Endothelial cell of umbilical vein (primary cell): ENCODE measurements at regions not wholly inside any gene's neighbourhood (a gene's known extent, or its start where the extent isn't known, plus 50 kb on each side); places are given as distances from the start of the nearest gene placed in this dataset.

ENCODE experiments used
- BruUV-seq: library from RNA; stranded (reverse); fragments of 400-500 nt; replicated peaks from 2 replicates; lab custom pipeline; 2021; lab: Mats Ljungman, UMichigan
- CTCF ChIA-PET: fragments of 300-600, 350-600 bp; sonication (Branson Sonifier 250); formaldehyde crosslinking; loops from one replicate; lab custom pipeline; 2021; ENCODE audit warnings: antibody characterized with exemption, inconsistent platforms; lab: Charles Lee
- POLR2A ChIA-PET: fragments of 300-600, 350-600 bp; sonication (Branson Sonifier 250); formaldehyde crosslinking; loops from one replicate; lab custom pipeline; 2021; ENCODE audit warnings: antibody characterized with exemption, inconsistent platforms; lab: Charles Lee
- DNase-seq: peaks from one replicate; pipeline ENCODE4 v3.0.0-alpha.2; 2011; ENCODE audit warnings: low read depth, low spot score
- FAIRE-seq: peaks from 2 replicates; lab custom pipeline; 2011; peaks lifted over from hg19 to GRCh38; lab: Jason Lieb, UNC
- H2AFZ ChIP-seq: 2 replicates; pipeline ENCODE4 v1.6.0; 2012; ENCODE audit warnings: low read depth, low read length, control low read depth, inconsistent platforms
- H3K27ac ChIP-seq: 2 replicates; pipeline ENCODE4 v1.5.1; 2011; ENCODE audit warnings: low read depth, mild to moderate bottlenecking, control low read depth, low read length, moderate library complexity; ENCODE audit not compliant: insufficient read depth
- H3K27me3 ChIP-seq, 2 experiments: 2 replicates each; pipeline versions ENCODE4 v1.6.0 to v1.6.1; 2011; ENCODE audit warnings: low read length in 2 of 2, mixed read lengths in 1 of 2; ENCODE audit not compliant: control insufficient read depth in 2 of 2, insufficient read depth in 2 of 2
- H3K36me3 ChIP-seq, 2 experiments: 2 replicates in 1 of 2; 3 replicates in 1 of 2; pipeline ENCODE4 v1.5.1; 2011; ENCODE audit warnings: low read length in 2 of 2, mild to moderate bottlenecking in 1 of 2, moderate library complexity in 1 of 2; ENCODE audit not compliant: control insufficient read depth in 2 of 2, insufficient read depth in 2 of 2; ENCODE audit errors: extremely low read depth in 1 of 2
- H3K4me1 ChIP-seq: 3 replicates; pipeline ENCODE4 v1.5.1; 2011; ENCODE audit warnings: mild to moderate bottlenecking, low read length; ENCODE audit not compliant: control insufficient read depth, insufficient read depth; ENCODE audit errors: extremely low read depth
- H3K4me2 ChIP-seq: 2 replicates; pipeline ENCODE4 v1.6.1; 2011; ENCODE audit warnings: low read length, control low read depth, mixed read lengths; ENCODE audit not compliant: insufficient read depth
- H3K4me3 ChIP-seq, 3 experiments: fragments of 200-600 bp in 1 of 3; sonication (generic), shearing (Covaris generic) in 1 of 3; replicated peaks in 1 of 3; 2 replicates each; pipeline ENCODE4 v1.5.1; 2011 to 2016; ENCODE audit warnings: control low read depth in 3 of 3, low read length in 3 of 3, mild to moderate bottlenecking in 2 of 3, inconsistent platforms in 1 of 3, low read depth in 1 of 3, moderate library complexity in 1 of 3; ENCODE audit not compliant: insufficient read depth in 1 of 3
- H3K79me2 ChIP-seq: 2 replicates; pipeline ENCODE4 v1.6.0; 2012; ENCODE audit warnings: low read length, inconsistent platforms; ENCODE audit not compliant: control insufficient read depth, insufficient read depth
- H3K9ac ChIP-seq: replicated peaks from 2 replicates; pipeline ENCODE3; 2011; ENCODE audit warnings: low read length, control low read depth; ENCODE audit not compliant: insufficient read depth; ENCODE audit errors: extremely low read depth
- H3K9me1 ChIP-seq: replicated peaks from 3 replicates; pipeline ENCODE4 v1.6.0; 2011; ENCODE audit warnings: mild to moderate bottlenecking, low read length; ENCODE audit not compliant: control insufficient read depth, insufficient read depth; ENCODE audit errors: extremely low read depth
- H3K9me3 ChIP-seq: replicated peaks from 2 replicates; pipeline ENCODE4 v1.5.1; 2012; ENCODE audit warnings: low read length, inconsistent platforms; ENCODE audit not compliant: control insufficient read depth, insufficient read depth
- H4K20me1 ChIP-seq: replicated peaks from 2 replicates; pipeline ENCODE3; 2011; ENCODE audit warnings: mild to moderate bottlenecking, low read length; ENCODE audit not compliant: control insufficient read depth, insufficient read depth; ENCODE audit errors: extremely low read depth
- EZH2 ChIP-seq: IDR thresholded peaks from 2 replicates; pipeline ENCODE4 v1.6.1; 2012; ENCODE audit warnings: borderline replicate concordance, low read depth, mild to moderate bottlenecking, moderate library complexity, low read length, inconsistent platforms; ENCODE audit not compliant: severe bottlenecking
- FOS ChIP-seq: IDR thresholded peaks from 2 replicates; pipeline ENCODE4 v1.6.1; 2011; ENCODE audit warnings: mild to moderate bottlenecking, low read length, moderate library complexity, borderline replicate concordance; ENCODE audit not compliant: insufficient read depth
- GATA2 ChIP-seq: IDR thresholded peaks from 2 replicates; pipeline ENCODE4 v1.7.0; 2011; ENCODE audit warnings: low read depth, mild to moderate bottlenecking, moderate library complexity, mixed read lengths, low read length; ENCODE audit not compliant: insufficient read length, insufficient read depth
- JUN ChIP-seq: IDR thresholded peaks from 2 replicates; pipeline ENCODE4 v1.6.1; 2011; ENCODE audit warnings: borderline replicate concordance, low read depth; ENCODE audit not compliant: insufficient read length, insufficient read depth
- MYC ChIP-seq: IDR thresholded peaks from one replicate; pipeline ENCODE4 v1.6.1; 2011; ENCODE audit warnings: mild to moderate bottlenecking, low read depth, low read length
- POLR2A ChIP-seq: IDR thresholded peaks from 2 replicates; pipeline ENCODE4 v1.6.1; 2012; ENCODE audit warnings: low read depth, mild to moderate bottlenecking, control low read depth, low read length
- POLR2AphosphoS5 ChIP-seq: IDR thresholded peaks from 2 replicates; pipeline ENCODE4 v1.6.1; 2012; ENCODE audit warnings: low read depth, mild to moderate bottlenecking, control low read depth, low read length, moderate library complexity; ENCODE audit not compliant: insufficient read depth
- dilution Hi-C: fragments of 300-500 bp; cut with MboI; formaldehyde crosslinking; loops from one replicate; pipeline ENCODE4 v1.15.0; 2019; ENCODE audit warnings: low sequenced_read_pairs; ENCODE audit not compliant: extremely low pct_ligation_motif_present
- intact Hi-C: fragments of 100-400 bp; cut with micrococcal nuclease; formaldehyde crosslinking; loops from one replicate; pipeline ENCODE4 v1.10.0; 2022
- TF ChIP-seq, protein P1 (sequence below): IDR thresholded peaks from 2 replicates; pipeline ENCODE4 v1.6.1; 2011; ENCODE audit not compliant: insufficient read depth, insufficient read length
- TF ChIP-seq, protein P2 (sequence below), 2 donors: IDR thresholded peaks; 1 replicate in 1 of 2; 2 replicates in 1 of 2; pipeline ENCODE4 v1.5.1; 2011; ENCODE audit warnings: low read length in 2 of 2, mild to moderate bottlenecking in 2 of 2, moderate library complexity in 2 of 2, control low read depth in 1 of 2, inconsistent platforms in 1 of 2, low read depth in 1 of 2; ENCODE audit not compliant: insufficient read depth in 1 of 2; ENCODE audit errors: extremely low read depth in 1 of 2

DNA sequence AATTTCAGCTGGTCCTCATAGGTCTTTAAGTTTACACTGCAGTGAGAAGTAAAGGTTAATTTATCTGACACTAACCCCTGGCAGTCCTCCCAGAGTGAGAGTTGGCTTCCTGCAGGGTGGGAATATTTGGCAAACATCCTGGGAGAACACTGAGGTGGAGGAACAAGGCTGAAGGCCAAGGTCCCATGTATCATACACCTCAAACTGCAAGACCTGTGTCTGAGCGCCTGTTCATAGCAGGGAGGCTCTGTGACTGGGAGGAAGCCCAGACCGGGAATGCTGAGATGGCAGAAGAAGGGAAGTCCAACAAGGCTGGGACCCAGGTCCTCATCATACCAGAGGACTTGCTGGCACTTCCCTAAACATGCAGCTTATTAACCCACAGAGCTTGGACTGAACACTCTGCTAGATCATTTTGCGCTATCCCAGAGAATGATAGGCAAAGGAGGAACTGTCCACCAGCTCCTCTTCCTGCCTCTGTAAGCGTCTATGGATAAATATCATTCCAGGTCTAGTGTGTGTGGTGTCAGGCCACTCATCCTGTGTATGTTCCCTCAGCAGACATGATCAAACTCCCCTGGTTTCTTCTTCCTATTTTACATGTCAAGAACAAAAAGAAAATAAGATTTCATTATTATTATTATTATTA is 199.6 kb upstream of the CNOT2 start:
- POLR2A ChIA-PET = no interaction called here

More for the DNA sequence above, 199.6 kb upstream of the CNOT2 start:
- Histone ChIP-seq H3K36me3 (no peaks in the 10 kb centered on the region), H2AFZ (no peak overlapping the region), H4K20me1 (no peaks in the 10 kb centered on the region), H3K9me3 (no peaks in the 10 kb centered on the region), H3K27me3 (no peaks in the 10 kb centered on the region), H3K9ac (no peak overlapping the region), H3K4me2 (no peak overlapping the region), H3K9me1 (no peaks in the 10 kb centered on the region), H3K4me1 (no peaks in the 10 kb centered on the region), H3K4me3 (no peak overlapping the region), H3K79me2 (no peaks in the 10 kb centered on the region), H3K27ac (no peak overlapping the region)
- BruUV-seq = no TSS peak
- CTCF ChIA-PET = no interaction called here
- TF ChIP-seq EZH2 (no peak), FOS (no peak), POLR2A (no peak), MYC (no peak), GATA2 (no peak), JUN (no peak), POLR2AphosphoS5 (no peak)
- TF ChIP-seq, protein P1, sequence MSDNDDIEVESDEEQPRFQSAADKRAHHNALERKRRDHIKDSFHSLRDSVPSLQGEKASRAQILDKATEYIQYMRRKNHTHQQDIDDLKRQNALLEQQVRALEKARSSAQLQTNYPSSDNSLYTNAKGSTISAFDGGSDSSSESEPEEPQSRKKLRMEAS = no peak
- TF ChIP-seq, protein P2, sequence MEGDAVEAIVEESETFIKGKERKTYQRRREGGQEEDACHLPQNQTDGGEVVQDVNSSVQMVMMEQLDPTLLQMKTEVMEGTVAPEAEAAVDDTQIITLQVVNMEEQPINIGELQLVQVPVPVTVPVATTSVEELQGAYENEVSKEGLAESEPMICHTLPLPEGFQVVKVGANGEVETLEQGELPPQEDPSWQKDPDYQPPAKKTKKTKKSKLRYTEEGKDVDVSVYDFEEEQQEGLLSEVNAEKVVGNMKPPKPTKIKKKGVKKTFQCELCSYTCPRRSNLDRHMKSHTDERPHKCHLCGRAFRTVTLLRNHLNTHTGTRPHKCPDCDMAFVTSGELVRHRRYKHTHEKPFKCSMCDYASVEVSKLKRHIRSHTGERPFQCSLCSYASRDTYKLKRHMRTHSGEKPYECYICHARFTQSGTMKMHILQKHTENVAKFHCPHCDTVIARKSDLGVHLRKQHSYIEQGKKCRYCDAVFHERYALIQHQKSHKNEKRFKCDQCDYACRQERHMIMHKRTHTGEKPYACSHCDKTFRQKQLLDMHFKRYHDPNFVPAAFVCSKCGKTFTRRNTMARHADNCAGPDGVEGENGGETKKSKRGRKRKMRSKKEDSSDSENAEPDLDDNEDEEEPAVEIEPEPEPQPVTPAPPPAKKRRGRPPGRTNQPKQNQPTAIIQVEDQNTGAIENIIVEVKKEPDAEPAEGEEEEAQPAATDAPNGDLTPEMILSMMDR (IDR thresholded peaks at IDR 0.05; ENCODE audit: extremely low read depth in 1 of 2, insufficient read depth in 1 of 2, low read depth in 1 of 2, low read length in 2 of 2) = no peak
- dilution Hi-C loops = no loop called here
- DNase-seq = no peak
- FAIRE-seq = no peak
- intact Hi-C loops = loop anchor here (10.0 kb wide), 1 partner anchor 291 kb away; no protein-coding TSS in a partner anchor
